Activated CD8-positive, alpha-beta T cell treated with anti-CD3 and anti-CD28 coated beads for 36 hours (primary cell): ENCODE measurements at regions not wholly inside any gene's neighbourhood (a gene's known extent, or its start where the extent isn't known, plus 50 kb on each side); places are given as distances from the start of the nearest gene placed in this dataset.
A peak's percentile ranks its signal among the peaks of the same experiment; 100 is the strongest.
"Not testable (repeated sequence)": the region's sequence is repeated elsewhere in the genome, so short reads cannot be mapped to it uniquely, and the experiment has no call there.

ENCODE experiments used
- ATAC-seq: fragments of 200-7000 bp; cut with Tn5 transposase; one replicate; pipeline ENCODE4 v1.10.0; 2021; ENCODE audit warnings: mild to moderate bottlenecking, moderate library complexity
- CTCF ChIA-PET: fragments of 350-600 bp; sonication (Branson Sonifier 250); formaldehyde crosslinking; loops from one replicate; lab custom pipeline; 2021; ENCODE audit warnings: antibody characterized with exemption; lab: Charles Lee
- POLR2A ChIA-PET: fragments of 350-600 bp; sonication (Branson Sonifier 250); formaldehyde crosslinking; loops from one replicate; lab custom pipeline; 2021; ENCODE audit warnings: antibody characterized with exemption; lab: Charles Lee
- DNase-seq: peaks from one replicate; pipeline ENCODE4 v3.0.0-alpha.2; 2020
- H3K27ac Mint-ChIP-seq: one replicate; pipeline ENCODE4 v1.8.0; 2021; ENCODE audit warnings: mild to moderate bottlenecking, mixed read lengths
- H3K27me3 Mint-ChIP-seq: one replicate; pipeline ENCODE4 v1.8.0; 2021; ENCODE audit warnings: mixed read lengths
- H3K36me3 Mint-ChIP-seq: one replicate; pipeline ENCODE4 v1.8.0; 2021; ENCODE audit warnings: low read depth, mixed read lengths
- H3K4me1 Mint-ChIP-seq: one replicate; pipeline ENCODE4 v1.8.0; 2021; ENCODE audit warnings: low read depth, mixed read lengths
- H3K4me3 Mint-ChIP-seq: one replicate; pipeline ENCODE4 v1.8.0; 2021; ENCODE audit warnings: mild to moderate bottlenecking, moderate library complexity, mixed read lengths
- H3K9me3 Mint-ChIP-seq: one replicate; pipeline ENCODE4 v1.8.0; 2021; ENCODE audit warnings: mixed read lengths
- CTCF ChIP-seq: fragments of 200-600 bp; IDR thresholded peaks from one replicate; pipeline ENCODE4 v1.8.0; 2022; ENCODE audit warnings: antibody characterized with exemption, mild to moderate bottlenecking
- intact Hi-C: fragments of 100-400 bp; cut with micrococcal nuclease; formaldehyde crosslinking; loops from one replicate; pipeline ENCODE4 v1.10.0; 2022

GRCh38 chr13:20305587-20305986 is 73.5 kb upstream of the GJB6 start:
- DNase-seq, result no peak
- Mint-ChIP-seq H3K4me1 (no peaks in the 10 kb centered on the region), H3K36me3 (no peaks in the 10 kb centered on the region), H3K4me3 (no peak overlapping the region), H3K9me3 (peaks cover 7% of the 10 kb centered on the region), H3K27ac (no peak overlapping the region), H3K27me3 (peaks cover 31% of the 10 kb centered on the region)
- intact Hi-C loops, result no loop called here
- TF ChIP-seq CTCF, result no peak
- POLR2A ChIA-PET, result no interaction called here
- ATAC-seq, result no peak
- CTCF ChIA-PET, result no interaction called here

- ATAC-seq, DNase-seq, H3K36me3 Mint-ChIP-seq, POLR2A ChIA-PET, intact Hi-C loops, H3K4me3 Mint-ChIP-seq, H3K9me3 Mint-ChIP-seq, H3K27ac Mint-ChIP-seq, H3K4me1 Mint-ChIP-seq: not testable (repeated sequence)
- CTCF ChIA-PET, result interaction anchor here (1.1 kb wide), 1 partner anchor 107 kb away, joined by 3 read pairs; no protein-coding TSS in a partner anchor
- H3K27me3 Mint-ChIP-seq, result peaks cover 36% of the 10 kb centered on the region
Measured at GRCh38 chr13:20304061-20304460, 71.9 kb upstream of the GJB6 start.

GRCh38 chr13:20303636-20304035 is 71.5 kb upstream of the GJB6 start:
- peaks cover 36% of the 10 kb centered on the region for H3K27me3 Mint-ChIP-seq
- H3K27ac Mint-ChIP-seq, result no peak overlapping the region
- ChIA-PET POLR2A (no interaction called here), CTCF (interaction anchor here (1.1 kb wide), 1 partner anchor 106 kb away, joined by 3 read pairs; no protein-coding TSS in a partner anchor)
- TF ChIP-seq CTCF, result no peak
- peaks cover 7% of the 10 kb centered on the region for H3K9me3 Mint-ChIP-seq
- H3K4me3 Mint-ChIP-seq, result no peak overlapping the region
- no peaks in the 10 kb centered on the region for H3K4me1 Mint-ChIP-seq
- intact Hi-C loops, result no loop called here
- no peak for ATAC-seq
- no peak for DNase-seq
- H3K36me3 Mint-ChIP-seq, result no peaks in the 10 kb centered on the region

- intact Hi-C loops, result no loop called here
- no peak overlapping the region for H3K27ac Mint-ChIP-seq
- ChIA-PET POLR2A (no interaction called here), CTCF (no interaction called here)
- TF ChIP-seq CTCF, result no peak
- H3K4me1 Mint-ChIP-seq, result no peaks in the 10 kb centered on the region
- H3K27me3 Mint-ChIP-seq, result peaks cover 36% of the 10 kb centered on the region
- H3K36me3 Mint-ChIP-seq, result no peaks in the 10 kb centered on the region
- ATAC-seq (no peak), DNase-seq (peak; percentile 4)
- no peaks in the 10 kb centered on the region for H3K9me3 Mint-ChIP-seq
- H3K4me3 Mint-ChIP-seq, result no peak overlapping the region
Measured at GRCh38 chr13:20301403-20302071, 69.4 kb upstream of the GJB6 start.

- Mint-ChIP-seq H3K9me3 (no peaks in the 10 kb centered on the region), H3K4me1 (no peaks in the 10 kb centered on the region), H3K4me3 (no peak overlapping the region), H3K27ac (no peak overlapping the region), H3K27me3 (peaks cover 36% of the 10 kb centered on the region), H3K36me3 (no peaks in the 10 kb centered on the region)
- no peak for TF ChIP-seq CTCF
- intact Hi-C loops, result no loop called here
- ATAC-seq (no peak), DNase-seq (no peak)
- POLR2A ChIA-PET, result no interaction called here
- CTCF ChIA-PET, result interaction anchor here (0.8 kb wide), 1 partner anchor 10 kb away, joined by 3 read pairs; no protein-coding TSS in a partner anchor
Measured at GRCh38 chr13:20301015-20301402, 68.9 kb upstream of the GJB6 start.
